ENCODE measurements at regions not wholly inside any gene's neighbourhood (a gene's known extent, or its start where the extent isn't known, plus 50 kb on each side); places are given as distances from the start of the nearest gene placed in this dataset.

DNA sequence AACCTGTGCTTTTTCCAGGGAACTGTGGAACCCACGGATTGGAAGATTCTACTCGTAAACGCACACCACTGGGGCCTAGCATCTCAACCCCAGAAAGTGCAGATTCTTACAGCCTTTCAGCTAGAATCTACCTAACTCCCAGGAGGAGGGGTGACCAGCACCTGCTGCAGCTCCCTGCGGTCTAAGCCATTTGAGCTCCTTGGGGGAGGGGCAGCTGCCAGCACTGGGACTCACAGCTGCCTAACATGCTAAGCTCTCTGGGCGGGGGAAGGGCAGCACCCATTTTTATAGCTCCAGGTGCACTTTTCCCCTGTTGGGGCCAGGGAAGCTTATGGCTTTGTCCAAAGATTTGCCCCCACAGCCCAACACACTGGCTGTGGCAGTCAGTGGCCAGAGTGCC lies 595.7 kb upstream of the EPHA5 start:
- TF ChIP-seq POLR2A (IDR thresholded peaks at IDR 0.05) = no peak
- TF ChIP-seq, protein P1, sequence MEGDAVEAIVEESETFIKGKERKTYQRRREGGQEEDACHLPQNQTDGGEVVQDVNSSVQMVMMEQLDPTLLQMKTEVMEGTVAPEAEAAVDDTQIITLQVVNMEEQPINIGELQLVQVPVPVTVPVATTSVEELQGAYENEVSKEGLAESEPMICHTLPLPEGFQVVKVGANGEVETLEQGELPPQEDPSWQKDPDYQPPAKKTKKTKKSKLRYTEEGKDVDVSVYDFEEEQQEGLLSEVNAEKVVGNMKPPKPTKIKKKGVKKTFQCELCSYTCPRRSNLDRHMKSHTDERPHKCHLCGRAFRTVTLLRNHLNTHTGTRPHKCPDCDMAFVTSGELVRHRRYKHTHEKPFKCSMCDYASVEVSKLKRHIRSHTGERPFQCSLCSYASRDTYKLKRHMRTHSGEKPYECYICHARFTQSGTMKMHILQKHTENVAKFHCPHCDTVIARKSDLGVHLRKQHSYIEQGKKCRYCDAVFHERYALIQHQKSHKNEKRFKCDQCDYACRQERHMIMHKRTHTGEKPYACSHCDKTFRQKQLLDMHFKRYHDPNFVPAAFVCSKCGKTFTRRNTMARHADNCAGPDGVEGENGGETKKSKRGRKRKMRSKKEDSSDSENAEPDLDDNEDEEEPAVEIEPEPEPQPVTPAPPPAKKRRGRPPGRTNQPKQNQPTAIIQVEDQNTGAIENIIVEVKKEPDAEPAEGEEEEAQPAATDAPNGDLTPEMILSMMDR (IDR thresholded peaks at IDR 0.05) = no peak
- no peak for TF ChIP-seq POLR2AphosphoS5 (IDR thresholded peaks at IDR 0.05)

All from breast epithelium (tissue), 3 donors.